ENCODE measurements at regions not wholly inside any gene's neighbourhood (a gene's known extent, or its start where the extent isn't known, plus 50 kb on each side); places are given as distances from the start of the nearest gene placed in this dataset.

GRCh38 chr21:38671773-38672172 lies 134.0 kb upstream of the ETS2 start:
- TF ChIP-seq CTCF (IDR thresholded peaks at IDR 0.05; ENCODE audit: low read depth, low read length, poor library complexity, severe bottlenecking): no peak
- no peak for TF ChIP-seq EZH2phosphoT487 (IDR thresholded peaks at IDR 0.05; ENCODE audit: borderline replicate concordance, low read length)

Measured in DOHH2 (cell line).